ENCODE measurements at regions not wholly inside any gene's neighbourhood (a gene's known extent, or its start where the extent isn't known, plus 50 kb on each side); places are given as distances from the start of the nearest gene placed in this dataset.
"Not testable (repeated sequence)": the region's sequence is repeated elsewhere in the genome, so short reads cannot be mapped to it uniquely, and the experiment has no call there.

GRCh38 chr10:45118929-45119328, 118.2 kb downstream of the ZNF22 start:
- intact Hi-C loops (cut with DNase I), result no loop called here
- 43 to 78% (median 65%) methylated on average over 3 of the region's 3 CpGs for WGBS, 4 donors

GRCh38 chr10:45122180-45122860, 121.6 kb downstream of the ZNF22 start:
- H3K27me3 ChIP-seq; H3K36me3 ChIP-seq; H3K9me3 ChIP-seq; H3K4me1 ChIP-seq; DNase-seq; ATAC-seq; H3K27ac ChIP-seq; H3K4me3 ChIP-seq; intact Hi-C loops (cut with DNase I): not testable (repeated sequence)
- 85 to 96% (median 92%) methylated on average over 5 to 7 of the region's 7 CpGs for WGBS, 4 donors

More at GRCh38 chr10:45118929-45119328, 118.2 kb downstream of the ZNF22 start:
- no peak overlapping the region for H3K4me3 ChIP-seq
- H3K36me3 ChIP-seq, result no peaks in the 10 kb centered on the region
- TF ChIP-seq CTCF (IDR thresholded peaks at IDR 0.05) (no peak), POLR2A (IDR thresholded peaks at IDR 0.05) (no peak)
- no peak overlapping the region for H3K27ac ChIP-seq
- no peaks in the 10 kb centered on the region for H3K4me1 ChIP-seq
- DNase-seq (no peak), ATAC-seq (no peak)
- no peaks in the 10 kb centered on the region for H3K27me3 ChIP-seq
- H3K9me3 ChIP-seq, result no peaks in the 10 kb centered on the region

- DNase-seq (no peak), ATAC-seq (no peak)
- Histone ChIP-seq H3K36me3 (no peaks in the 10 kb centered on the region), H3K4me3 (peak overlapping the region in 1 of 12 donors; percentile 29), H3K27ac (no peak overlapping the region), H3K27me3 (no peaks in the 10 kb centered on the region), H3K4me1 (peaks cover 0 to 8% (median 0%) of the 10 kb centered on the region in 12 donors), H3K9me3 (no peaks in the 10 kb centered on the region)
- TF ChIP-seq POLR2A (IDR thresholded peaks at IDR 0.05), result no peak
- TF ChIP-seq CTCF (IDR thresholded peaks at IDR 0.05), result no peak
- intact Hi-C loops (cut with DNase I), result no loop called here
- WGBS, 4 donors, result 52 to 67% (median 58%) methylated on average over 12 of the region's 12 CpGs
Observed at GRCh38 chr10:45135443-45136198, 134.9 kb downstream of the ZNF22 start.

- WGBS, 4 donors, result 42 to 48% (median 45%) methylated on average over 8 of the region's 8 CpGs
- TF ChIP-seq CTCF (IDR thresholded peaks at IDR 0.05), result no peak
- no peak for TF ChIP-seq POLR2A (IDR thresholded peaks at IDR 0.05)
- DNase-seq (no peak), ATAC-seq (no peak)
- H3K9me3 ChIP-seq, result no peaks in the 10 kb centered on the region
- peak overlapping the region in 1 of 12 donors; percentile 29 for H3K4me3 ChIP-seq
- H3K36me3 ChIP-seq, result no peaks in the 10 kb centered on the region
- H3K27me3 ChIP-seq, result no peaks in the 10 kb centered on the region
- H3K4me1 ChIP-seq, result peaks cover 0 to 8% (median 0%) of the 10 kb centered on the region in 12 donors
- H3K27ac ChIP-seq, result no peak overlapping the region
- intact Hi-C loops (cut with DNase I), result no loop called here
Observed at GRCh38 chr10:45136256-45136655, 135.5 kb downstream of the ZNF22 start.
